CD14-positive monocyte (primary cell): ENCODE measurements at regions not wholly inside any gene's neighbourhood (a gene's known extent, or its start where the extent isn't known, plus 50 kb on each side); places are given as distances from the start of the nearest gene placed in this dataset.
A peak's percentile ranks its signal among the peaks of the same experiment; 100 is the strongest.

Source experiments
- DNase-seq, 3 donors: peaks; one replicate each; pipeline ENCODE4 v3.0.0-alpha.2; 2011 to 2022
- H2AFZ ChIP-seq: 2 replicates; pipeline ENCODE4 v1.6.0; 2012; ENCODE audit warnings: mild to moderate bottlenecking, low read depth, low read length, inconsistent platforms; ENCODE audit not compliant: insufficient read depth, poor library complexity, severe bottlenecking
- H3K27ac ChIP-seq, 2 donors: 1 replicate in 1 of 2; 2 replicates in 1 of 2; pipeline ENCODE4 v1.5.1; 2012 to 2013; ENCODE audit warnings: low read length in 2 of 2, control low read depth in 1 of 2, inconsistent platforms in 1 of 2, low read depth in 1 of 2, mild to moderate bottlenecking in 1 of 2
- H3K27me3 ChIP-seq, 2 donors: one replicate each; pipeline versions ENCODE4 v1.6.0 to v1.6.1; 2011 to 2013; ENCODE audit warnings: low read length in 2 of 2; ENCODE audit not compliant: control insufficient read depth in 2 of 2, insufficient read depth in 2 of 2
- H3K36me3 ChIP-seq, 2 donors: replicated peaks in 1 of 2; 1 replicate in 1 of 2; 2 replicates in 1 of 2; pipeline versions ENCODE4 v1.5.1 to v1.6.1; 2012 to 2013; ENCODE audit warnings: low read length in 2 of 2, control low read depth in 1 of 2, inconsistent platforms in 1 of 2, mild to moderate bottlenecking in 1 of 2; ENCODE audit not compliant: insufficient read depth in 2 of 2, control insufficient read depth in 1 of 2
- H3K4me1 ChIP-seq, 2 donors: 1 replicate in 1 of 2; 2 replicates in 1 of 2; pipeline versions ENCODE4 v1.5.1 to v1.6.1; 2012 to 2013; ENCODE audit warnings: low read length in 2 of 2, control low read depth in 1 of 2, inconsistent platforms in 1 of 2, mild to moderate bottlenecking in 1 of 2, moderate library complexity in 1 of 2; ENCODE audit not compliant: insufficient read depth in 2 of 2, control insufficient read depth in 1 of 2
- H3K4me2 ChIP-seq: replicated peaks from 2 replicates; pipeline ENCODE3; 2012; ENCODE audit warnings: low read length, moderate library complexity, mild to moderate bottlenecking; ENCODE audit not compliant: poor library complexity, severe bottlenecking; ENCODE audit errors: extremely low read depth
- H3K4me3 ChIP-seq, 3 experiments: fragments of 200-600 bp in 1 of 3; sonication (generic) in 1 of 3; replicated peaks in 1 of 3; 1 replicate in 2 of 3; 2 replicates in 1 of 3; pipeline ENCODE4 v1.5.1; 2011 to 2013; ENCODE audit warnings: low read length in 3 of 3, mild to moderate bottlenecking in 3 of 3, control low read depth in 2 of 3, low read depth in 2 of 3, inconsistent platforms in 1 of 3, moderate library complexity in 1 of 3
- H3K79me2 ChIP-seq: 2 replicates; pipeline ENCODE4 v1.6.0; 2012; ENCODE audit warnings: mild to moderate bottlenecking, control low read depth, inconsistent platforms, low read length, moderate library complexity; ENCODE audit not compliant: insufficient read depth
- H3K9ac ChIP-seq: 2 replicates; pipeline ENCODE4 v1.6.0; 2017; ENCODE audit warnings: low read length, mild to moderate bottlenecking; ENCODE audit not compliant: insufficient read depth, poor library complexity, severe bottlenecking
- H3K9me3 ChIP-seq, 2 donors: replicated peaks in 1 of 2; 1 replicate in 1 of 2; 2 replicates in 1 of 2; pipeline versions ENCODE4 v1.5.1 to v1.6.1; 2012 to 2013; ENCODE audit warnings: low read length in 2 of 2, control low read depth in 1 of 2; ENCODE audit not compliant: control insufficient read depth in 1 of 2, insufficient read depth in 1 of 2
- H4K20me1 ChIP-seq: 2 replicates; pipeline ENCODE4 v1.6.0; 2012; ENCODE audit warnings: mild to moderate bottlenecking, low read length, control low read depth, moderate library complexity; ENCODE audit not compliant: insufficient read depth
- H3K27ac Mint-ChIP-seq, 7 donors: one replicate each; pipeline ENCODE4 v1.8.0; 2020; ENCODE audit warnings: mild to moderate bottlenecking in 7 of 7, mixed read lengths in 7 of 7, moderate library complexity in 6 of 7, inconsistent platforms in 2 of 7
- H3K27me3 Mint-ChIP-seq, 3 donors: one replicate each; pipeline ENCODE4 v1.8.0; 2021 to 2022; ENCODE audit warnings: low read depth in 3 of 3, mild to moderate bottlenecking in 3 of 3, mixed read lengths in 3 of 3, moderate library complexity in 3 of 3, inconsistent platforms in 1 of 3
- H3K36me3 Mint-ChIP-seq, 2 donors: one replicate each; pipeline ENCODE4 v1.8.0; 2020; ENCODE audit warnings: mixed read lengths in 2 of 2, inconsistent platforms in 1 of 2, mild to moderate bottlenecking in 1 of 2
- H3K4me1 Mint-ChIP-seq: one replicate; pipeline ENCODE4 v1.8.0; 2020; ENCODE audit warnings: mild to moderate bottlenecking, mixed read lengths
- H3K4me3 Mint-ChIP-seq, 2 donors: one replicate each; pipeline ENCODE4 v1.8.0; 2020; ENCODE audit warnings: mild to moderate bottlenecking in 2 of 2, mixed read lengths in 2 of 2, moderate library complexity in 1 of 2
- H3K9me3 Mint-ChIP-seq, 7 donors: one replicate each; pipeline ENCODE4 v1.8.0; 2020 to 2022; ENCODE audit warnings: mixed read lengths in 7 of 7, mild to moderate bottlenecking in 6 of 7, moderate library complexity in 6 of 7, inconsistent platforms in 2 of 7
- CTCF ChIP-seq: fragments of 200-600 bp; IDR thresholded peaks from one replicate; pipeline ENCODE4 v1.8.0; 2022; ENCODE audit warnings: antibody characterized with exemption, mild to moderate bottlenecking
- WGBS: methylation state at CpG from one replicate; pipeline ENCODE4 v1.1.5; 2013; ENCODE audit warnings: missing lambda C conversion rate; ENCODE audit not compliant: insufficient coverage; 5-methylcytosine and 5-hydroxymethylcytosine counted together
- intact Hi-C, 2 donors: fragments of 100-400 bp; cut with micrococcal nuclease; formaldehyde crosslinking; loops; one replicate each; pipeline versions ENCODE4 v1.15.0 to v1.15.1; 2023

GRCh38 chr13:29906432-29907011 lies 56.1 kb upstream of the UBL3 start:
- intact Hi-C loops = no loop called here
- Histone ChIP-seq H3K9me3 (no peaks in the 10 kb centered on the region), H3K79me2 (no peaks in the 10 kb centered on the region), H3K4me1 (peaks cover 6 to 11% of the 10 kb centered on the region in 2 donors), H3K9ac (no peak overlapping the region), H3K4me3 (no peak overlapping the region), H4K20me1 (no peaks in the 10 kb centered on the region), H3K36me3 (no peaks in the 10 kb centered on the region), H3K4me2 (no peak overlapping the region), H2AFZ (no peak overlapping the region), H3K27ac (no peak overlapping the region), H3K27me3 (no peaks in the 10 kb centered on the region)
- no peak for DNase-seq
- WGBS = no CpG with 5 or more reads among the region's 6 CpGs
- H3K27ac Mint-ChIP-seq = peak overlapping the region in 1 of 7 donors; percentile 63
- H3K36me3 Mint-ChIP-seq = no peaks in the 10 kb centered on the region
- peaks cover 0 to 1% (median 0%) of the 10 kb centered on the region in 3 donors for H3K27me3 Mint-ChIP-seq
- TF ChIP-seq CTCF = no peak
- H3K9me3 Mint-ChIP-seq = peaks cover 0 to 2% (median under 1%) of the 10 kb centered on the region in 7 donors
- H3K4me1 Mint-ChIP-seq = peaks cover 11% of the 10 kb centered on the region
- H3K4me3 Mint-ChIP-seq = no peak overlapping the region

GRCh38 chr13:29905845-29906244 lies 55.4 kb upstream of the UBL3 start:
- H3K4me2 ChIP-seq = no peak overlapping the region
- Mint-ChIP-seq H3K9me3 (peaks cover 0 to 4% (median 0%) of the 10 kb centered on the region in 7 donors), H3K27ac (peak overlapping the region in 4 of 7 donors; percentile 10 to 76 (median 38)), H3K36me3 (no peaks in the 10 kb centered on the region), H3K27me3 (peaks cover 0 to 1% (median 0%) of the 10 kb centered on the region in 3 donors), H3K4me1 (peaks cover 11% of the 10 kb centered on the region), H3K4me3 (no peak overlapping the region)
- no peak overlapping the region for H2AFZ ChIP-seq
- intact Hi-C loops = no loop called here
- H3K27ac ChIP-seq = peak overlapping the region in 1 of 2 donors; percentile 42
- no peaks in the 10 kb centered on the region for H4K20me1 ChIP-seq
- peaks cover 6 to 11% of the 10 kb centered on the region in 2 donors for H3K4me1 ChIP-seq
- H3K27me3 ChIP-seq = no peaks in the 10 kb centered on the region
- no peaks in the 10 kb centered on the region for H3K79me2 ChIP-seq
- no peak overlapping the region for H3K4me3 ChIP-seq
- WGBS = no CpG with 5 or more reads among the region's 3 CpGs
- no peaks in the 10 kb centered on the region for H3K9me3 ChIP-seq
- TF ChIP-seq CTCF = no peak
- H3K36me3 ChIP-seq = no peaks in the 10 kb centered on the region
- H3K9ac ChIP-seq = no peak overlapping the region
- peak; percentile 46 to 59 (median 47) for DNase-seq
